Epithelial cell of esophagus (primary cell): ENCODE measurements at regions not wholly inside any gene's neighbourhood (a gene's known extent, or its start where the extent isn't known, plus 50 kb on each side); places are given as distances from the start of the nearest gene placed in this dataset.

ENCODE experiments used
- DNase-seq: peaks from one replicate; pipeline ENCODE4 v3.0.0; 2010; ENCODE audit warnings: low read depth
- H3K4me3 ChIP-seq: 2 replicates; pipeline ENCODE4 v1.5.1; 2011; ENCODE audit warnings: mild to moderate bottlenecking, low read length, control low read depth
- CTCF ChIP-seq: IDR thresholded peaks from 2 replicates; pipeline ENCODE4 v1.5.1; 2011; ENCODE audit warnings: low read depth, mild to moderate bottlenecking, low read length, control low read depth, inconsistent platforms; ENCODE audit not compliant: insufficient read depth; ENCODE audit errors: missing control alignments

- no peak for DNase-seq
- no peak for TF ChIP-seq CTCF
- H3K4me3 ChIP-seq, result no peak overlapping the region
These were observed 91.6 kb downstream of the MICALL2 start for GRCh38 chr7:1367501-1368183.

GRCh38 chr7:1368184-1368681 is 91.0 kb downstream of the MICALL2 start:
- TF ChIP-seq CTCF, result no peak
- H3K4me3 ChIP-seq, result no peak overlapping the region
- DNase-seq, result no peak

- no peak for TF ChIP-seq CTCF
- DNase-seq, result no peak
- H3K4me3 ChIP-seq, result no peak overlapping the region
These were observed 90.3 kb downstream of the MICALL2 start for GRCh38 chr7:1368682-1369571.

GRCh38 chr7:1369916-1370657 is 89.2 kb downstream of the MICALL2 start:
- TF ChIP-seq CTCF, result no peak
- H3K4me3 ChIP-seq, result no peak overlapping the region
- no peak for DNase-seq

GRCh38 chr7:1370738-1371137 is 88.5 kb downstream of the MICALL2 start:
- no peak overlapping the region for H3K4me3 ChIP-seq
- DNase-seq, result no peak
- no peak for TF ChIP-seq CTCF

GRCh38 chr7:1372063-1372462 is 87.2 kb downstream of the MICALL2 start:
- no peak for TF ChIP-seq CTCF
- DNase-seq, result no peak
- no peak overlapping the region for H3K4me3 ChIP-seq
